ENCODE measurements at regions not wholly inside any gene's neighbourhood (a gene's known extent, or its start where the extent isn't known, plus 50 kb on each side); places are given as distances from the start of the nearest gene placed in this dataset.

DNA sequence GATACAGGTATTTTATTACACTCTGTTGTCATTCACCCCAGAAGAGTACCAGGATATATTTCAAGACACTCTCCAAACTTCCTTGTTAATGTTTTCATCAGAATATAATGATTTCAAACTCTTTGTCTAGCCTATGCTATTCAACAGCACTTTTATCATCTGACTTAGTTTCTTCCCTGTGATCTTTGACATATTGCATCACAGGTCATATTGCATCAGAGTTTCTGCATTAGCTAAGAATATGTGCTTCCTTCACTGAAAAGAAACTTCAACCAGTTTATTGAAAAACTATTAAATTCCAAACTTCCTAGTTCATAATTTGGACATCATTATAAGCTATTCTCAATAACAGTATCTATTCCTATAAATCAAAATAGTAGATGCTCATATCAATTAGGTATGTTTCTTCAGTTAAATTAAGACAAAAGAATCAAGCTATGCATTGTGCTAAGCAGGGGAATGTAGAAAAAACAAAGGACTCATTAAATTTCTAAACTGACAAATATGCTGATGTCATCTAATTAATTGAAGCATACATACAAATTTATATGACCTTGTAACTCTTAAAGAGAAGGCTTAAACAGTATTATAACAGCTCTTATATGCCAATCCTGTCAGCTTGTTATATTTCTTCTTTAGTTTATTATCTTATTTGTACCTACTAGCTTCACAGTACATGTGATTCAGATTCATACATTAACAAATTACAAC is 361.8 kb upstream of the LUZP2 start:
- TF ChIP-seq PPARA (CRISPR knock-in tag; IDR thresholded peaks at IDR 0.05; ENCODE audit: borderline replicate concordance) (no peak), SNAI2 (CRISPR knock-in tag; IDR thresholded peaks at IDR 0.05) (no peak), ZFP3 (CRISPR knock-in tag; IDR thresholded peaks at IDR 0.05) (no peak), ZFP30 (CRISPR knock-in tag; IDR thresholded peaks at IDR 0.05) (no peak)
- TF ChIP-seq, protein P1, sequence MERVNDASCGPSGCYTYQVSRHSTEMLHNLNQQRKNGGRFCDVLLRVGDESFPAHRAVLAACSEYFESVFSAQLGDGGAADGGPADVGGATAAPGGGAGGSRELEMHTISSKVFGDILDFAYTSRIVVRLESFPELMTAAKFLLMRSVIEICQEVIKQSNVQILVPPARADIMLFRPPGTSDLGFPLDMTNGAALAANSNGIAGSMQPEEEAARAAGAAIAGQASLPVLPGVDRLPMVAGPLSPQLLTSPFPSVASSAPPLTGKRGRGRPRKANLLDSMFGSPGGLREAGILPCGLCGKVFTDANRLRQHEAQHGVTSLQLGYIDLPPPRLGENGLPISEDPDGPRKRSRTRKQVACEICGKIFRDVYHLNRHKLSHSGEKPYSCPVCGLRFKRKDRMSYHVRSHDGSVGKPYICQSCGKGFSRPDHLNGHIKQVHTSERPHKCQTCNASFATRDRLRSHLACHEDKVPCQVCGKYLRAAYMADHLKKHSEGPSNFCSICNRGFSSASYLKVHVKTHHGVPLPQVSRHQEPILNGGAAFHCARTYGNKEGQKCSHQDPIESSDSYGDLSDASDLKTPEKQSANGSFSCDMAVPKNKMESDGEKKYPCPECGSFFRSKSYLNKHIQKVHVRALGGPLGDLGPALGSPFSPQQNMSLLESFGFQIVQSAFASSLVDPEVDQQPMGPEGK (CRISPR knock-in tag; IDR thresholded peaks at IDR 0.05; ENCODE audit: borderline replicate concordance), result no peak
